SIG-M5 treated with dmso at 0.1 percent for 504 hours (cell line): ENCODE measurements at regions not wholly inside any gene's neighbourhood (a gene's known extent, or its start where the extent isn't known, plus 50 kb on each side); places are given as distances from the start of the nearest gene placed in this dataset.

ENCODE experiments used
- DNase-seq: peaks from one replicate; lab custom pipeline; 2025; ENCODE audit not compliant: unreplicated experiment; lab: John Stamatoyannopoulos, UW

GRCh38 chr10:88023676-88024075, 160.3 kb downstream of the PTEN start:
- no peak for DNase-seq

GRCh38 chr10:88026031-88026430, 162.6 kb downstream of the PTEN start:
- no peak for DNase-seq

GRCh38 chr10:88027570-88027969, 164.1 kb downstream of the PTEN start:
- DNase-seq = peak; percentile 98

DNA sequence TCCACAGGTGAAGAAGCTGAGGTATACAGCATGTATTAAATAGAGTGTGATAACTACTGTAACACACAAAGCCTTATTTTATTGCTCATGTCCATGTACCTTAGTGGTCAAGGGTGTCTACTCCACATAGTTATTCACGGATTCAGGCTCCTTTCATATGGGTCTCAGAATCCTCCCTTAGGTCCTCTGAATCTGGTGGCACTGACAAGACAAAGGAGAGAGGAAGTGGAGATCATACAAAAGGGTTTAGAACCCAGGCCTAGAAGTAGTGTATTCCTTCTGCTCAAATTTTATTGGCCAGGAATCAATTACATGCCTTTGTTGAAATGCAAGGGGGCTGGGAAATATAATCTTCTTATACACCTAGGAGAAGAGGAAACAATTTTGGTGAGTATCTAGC, 164.6 kb downstream of the PTEN start:
- DNase-seq = peak; percentile 27

- no peak for DNase-seq
Measured at GRCh38 chr10:88028654-88029053, 165.2 kb downstream of the PTEN start.

DNA sequence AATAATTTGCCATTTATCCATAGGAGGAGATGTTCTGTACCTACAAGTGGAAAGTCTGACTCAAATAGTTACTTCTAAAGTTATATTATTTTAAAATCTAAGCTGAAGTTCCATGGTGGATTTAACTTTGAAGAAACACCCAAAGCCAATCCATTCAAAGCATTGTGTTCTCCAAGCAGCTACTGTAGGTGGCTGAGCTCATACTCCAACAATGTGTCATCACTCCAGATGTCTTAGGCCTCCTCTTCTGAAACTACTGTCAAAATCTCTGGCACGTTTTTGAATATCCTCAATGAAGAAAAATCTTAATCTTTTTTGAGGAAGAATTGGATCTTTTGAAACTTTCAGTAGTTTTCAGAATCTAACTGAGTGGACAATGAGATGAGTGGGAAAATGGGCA, 169.1 kb downstream of the PTEN start:
- DNase-seq = no peak

GRCh38 chr10:88033385-88033784, 170.0 kb downstream of the PTEN start:
- DNase-seq = no peak

GRCh38 chr10:88033793-88034192, 170.4 kb downstream of the PTEN start:
- DNase-seq = no peak

GRCh38 chr10:88036126-88036525, 172.7 kb downstream of the PTEN start:
- no peak for DNase-seq

- no peak for DNase-seq
Measured at GRCh38 chr10:88037623-88038022, 174.2 kb downstream of the PTEN start.

DNA sequence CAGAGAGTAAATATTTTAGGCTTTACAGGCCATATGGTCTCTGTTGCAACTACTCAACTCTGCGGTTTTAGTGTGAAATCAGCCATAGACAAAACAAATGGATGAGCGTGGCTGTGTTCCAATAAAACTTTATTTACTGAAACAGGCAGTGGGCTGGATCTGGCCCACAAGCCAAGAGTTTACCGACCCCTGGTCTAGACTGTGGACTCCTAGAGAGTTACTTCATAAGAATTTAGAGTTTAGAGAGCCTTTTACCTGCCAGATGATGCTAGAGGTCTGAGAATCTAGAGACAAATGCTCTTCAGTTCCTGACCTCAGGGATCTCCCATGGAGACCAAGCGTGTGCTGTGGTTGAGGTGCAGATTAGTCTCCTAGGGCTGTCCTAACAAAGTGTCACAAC, 174.8 kb downstream of the PTEN start:
- DNase-seq = no peak

- no peak for DNase-seq
Measured at GRCh38 chr10:88039496-88040200, 176.2 kb downstream of the PTEN start.

DNA sequence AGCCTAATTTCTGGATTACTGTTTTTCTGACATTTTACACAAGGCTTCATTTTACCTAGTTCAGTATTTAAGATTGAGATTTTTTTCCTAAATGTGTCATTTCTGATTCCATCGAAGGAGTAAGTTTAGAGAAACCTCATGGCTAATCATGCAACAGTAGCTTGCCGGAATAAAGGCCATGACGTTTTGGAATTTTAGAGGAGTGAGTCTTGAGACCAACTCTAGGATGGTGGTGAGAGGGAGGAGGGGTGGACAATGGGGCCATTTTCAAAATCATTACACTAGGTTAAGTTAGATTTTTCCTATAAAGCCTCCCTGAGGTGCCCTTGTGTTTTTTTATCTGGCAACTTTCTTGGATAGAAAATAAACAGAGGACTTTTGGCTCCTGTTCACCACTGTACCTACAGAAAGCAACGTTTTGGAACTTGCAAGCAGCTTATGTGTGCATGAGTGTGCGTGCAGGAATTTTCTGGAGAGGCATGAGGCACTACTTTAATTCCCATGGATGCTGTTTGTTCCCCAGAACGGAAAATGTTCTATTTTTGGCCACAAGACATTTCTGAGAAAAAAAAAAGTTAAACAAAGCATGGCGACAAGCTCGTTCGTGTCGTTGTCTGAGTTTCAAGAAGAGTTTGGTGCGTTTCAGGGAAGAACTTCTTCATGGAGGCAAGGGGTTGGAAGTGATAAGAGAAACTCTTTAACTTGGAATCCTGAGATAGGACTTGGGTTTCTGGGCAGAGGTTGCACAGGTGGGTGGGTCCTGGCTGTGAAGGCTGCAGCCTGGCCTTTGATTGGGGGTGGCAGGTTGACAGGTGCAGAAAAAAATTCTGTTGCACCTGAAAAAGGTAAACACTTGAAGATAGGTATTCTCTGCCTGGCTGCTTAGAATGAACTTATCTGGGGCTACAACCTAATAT, 178.1 kb downstream of the PTEN start:
- no peak for DNase-seq

DNA sequence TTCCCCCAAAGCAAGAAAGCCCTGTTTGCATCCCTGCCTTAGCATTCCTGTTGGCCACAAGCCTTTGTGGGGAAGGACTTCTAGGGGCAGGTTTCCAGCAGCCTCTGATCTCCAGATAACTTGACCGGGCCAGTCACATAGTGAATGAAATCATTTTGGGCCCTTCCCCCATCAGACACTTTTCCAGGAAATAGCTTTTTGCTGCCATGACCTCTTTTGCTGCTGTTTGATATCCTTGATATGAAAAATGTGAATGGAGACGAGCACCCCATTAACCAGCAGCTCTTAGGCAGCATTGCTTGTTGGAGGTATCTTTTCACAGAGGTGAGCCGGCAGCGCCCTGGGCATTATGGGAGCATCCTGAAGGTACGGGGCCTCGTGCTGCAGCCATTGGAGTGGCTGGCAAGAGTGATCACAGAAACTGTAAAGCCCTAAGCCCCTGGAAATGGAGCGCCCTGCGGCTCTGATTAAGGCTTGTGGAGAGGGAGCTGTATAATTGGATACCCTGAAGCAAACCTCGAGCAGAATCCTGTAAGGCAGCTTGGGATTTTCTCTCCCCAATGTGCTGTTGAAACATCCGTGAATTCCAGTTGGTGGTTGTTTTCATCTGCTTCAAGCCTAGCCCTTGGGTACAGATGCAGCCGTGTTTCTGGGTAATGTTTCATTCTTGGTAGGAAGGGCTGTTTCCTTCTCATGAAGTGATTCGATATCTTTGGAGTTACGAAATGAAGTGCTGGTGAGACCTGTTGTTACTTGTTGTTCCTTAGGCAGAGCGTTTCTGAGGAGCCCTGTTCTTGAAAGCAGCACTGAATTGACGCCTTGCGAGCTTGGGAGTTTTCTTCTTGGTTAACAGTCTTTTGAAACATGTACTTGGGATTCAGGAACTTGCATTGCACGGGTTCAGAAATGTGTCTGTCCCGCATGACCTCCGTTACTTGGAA, 179.0 kb downstream of the PTEN start:
- peak; percentile 73 for DNase-seq

DNA sequence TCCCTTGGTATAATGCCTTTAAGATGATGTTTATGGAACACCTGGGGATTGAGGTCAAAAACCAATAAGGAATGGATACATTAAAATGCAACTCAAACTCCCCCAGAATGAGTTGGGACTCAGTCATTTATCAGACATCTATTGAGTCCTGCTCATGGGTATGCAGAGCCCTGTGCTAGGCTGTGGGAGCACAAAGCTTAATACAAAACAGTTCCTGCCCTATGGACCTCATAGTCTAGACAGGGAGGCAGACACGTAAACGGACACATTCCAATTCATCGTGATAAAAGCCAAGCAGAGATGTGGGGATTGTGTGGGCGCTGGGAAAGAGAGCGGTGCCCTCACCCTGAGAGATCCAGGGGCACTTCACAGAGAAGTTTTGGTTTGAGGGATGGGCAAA, 181.7 kb downstream of the PTEN start:
- DNase-seq = no peak

GRCh38 chr10:88045656-88046415, 182.4 kb downstream of the PTEN start:
- peak; percentile 67 for DNase-seq

GRCh38 chr10:88047579-88047978, 184.2 kb downstream of the PTEN start:
- no peak for DNase-seq

DNA sequence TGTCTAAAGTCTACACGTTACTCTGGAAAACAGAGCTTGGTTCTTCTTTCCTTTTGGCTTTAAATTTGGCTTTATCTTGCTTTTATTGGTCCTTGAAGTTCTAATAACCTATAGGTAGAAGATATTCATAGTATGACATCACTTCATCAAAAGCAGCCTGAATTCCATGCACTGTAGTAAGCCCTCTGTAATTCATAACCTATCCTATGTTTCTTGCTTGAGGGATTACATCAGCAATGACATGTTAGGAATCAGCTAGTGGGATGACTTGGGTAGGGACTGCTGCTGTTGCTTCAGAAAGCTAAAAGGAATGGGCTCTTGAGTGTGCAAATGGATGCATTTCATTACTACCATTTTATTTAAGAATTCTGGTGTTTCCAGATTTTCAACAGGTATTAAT, 184.9 kb downstream of the PTEN start:
- DNase-seq = no peak

- no peak for DNase-seq
Measured at GRCh38 chr10:88049204-88049603, 185.8 kb downstream of the PTEN start.

- no peak for DNase-seq
Measured at GRCh38 chr10:88057720-88058119, 194.3 kb downstream of the PTEN start.

DNA sequence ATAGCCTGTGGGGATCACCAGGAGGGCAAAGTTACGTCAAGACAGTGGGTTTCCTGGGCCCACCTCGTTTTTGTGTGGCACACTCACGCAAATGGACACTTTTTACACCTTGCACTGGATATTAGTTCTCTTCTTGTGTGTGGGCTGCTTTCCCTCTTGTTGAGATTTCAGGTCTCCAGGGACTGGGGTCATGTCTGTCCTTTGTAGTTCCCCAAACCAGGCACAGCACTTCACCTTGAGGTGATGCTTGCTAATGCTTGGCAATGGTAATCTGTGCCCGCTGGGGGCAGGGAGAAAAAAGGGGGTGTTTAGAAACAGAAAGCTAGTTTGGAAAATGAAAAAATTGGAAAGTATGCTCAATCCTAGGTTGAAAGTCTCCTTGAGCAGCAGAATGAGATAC, 195.3 kb downstream of the PTEN start:
- no peak for DNase-seq
